NCI-H446 treated with DMSO at 0.1 percent for 48 hours (cell line): ENCODE measurements at regions not wholly inside any gene's neighbourhood (a gene's known extent, or its start where the extent isn't known, plus 50 kb on each side); places are given as distances from the start of the nearest gene placed in this dataset.

Experiments used
- DNase-seq: peaks from one replicate; lab custom pipeline; 2025; lab: John Stamatoyannopoulos, UW

DNA sequence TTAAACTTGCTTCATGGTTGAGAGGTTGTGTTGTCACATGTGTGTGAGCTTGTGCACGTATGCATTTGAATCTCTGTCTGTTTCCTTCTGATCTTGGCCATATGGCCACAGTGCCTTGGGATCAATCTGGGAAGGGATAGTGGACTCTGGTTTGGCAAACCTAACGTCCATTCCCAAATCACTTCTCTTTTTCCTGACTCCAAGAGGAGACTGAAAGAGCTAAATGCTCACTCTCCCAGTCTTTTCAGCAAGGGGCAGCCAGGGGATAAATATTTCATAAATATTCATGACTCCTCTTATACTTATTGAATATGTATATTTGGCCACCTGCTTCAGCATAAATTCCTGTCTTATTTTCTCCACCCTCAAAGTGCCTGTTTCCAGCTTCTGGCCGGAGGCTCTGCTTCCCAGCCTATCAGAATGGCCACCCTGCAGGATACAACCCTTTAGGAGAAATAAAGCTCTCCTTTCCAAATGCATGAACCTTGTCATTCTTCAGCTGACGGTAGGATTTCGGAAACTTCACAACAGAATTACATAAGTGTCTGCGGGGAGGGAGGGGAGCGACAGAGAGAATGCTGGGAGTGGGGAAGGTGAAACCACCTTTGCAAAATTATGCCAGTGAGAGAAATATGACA is 112.2 kb upstream of the COPS8 start:
- no peak for DNase-seq

DNA sequence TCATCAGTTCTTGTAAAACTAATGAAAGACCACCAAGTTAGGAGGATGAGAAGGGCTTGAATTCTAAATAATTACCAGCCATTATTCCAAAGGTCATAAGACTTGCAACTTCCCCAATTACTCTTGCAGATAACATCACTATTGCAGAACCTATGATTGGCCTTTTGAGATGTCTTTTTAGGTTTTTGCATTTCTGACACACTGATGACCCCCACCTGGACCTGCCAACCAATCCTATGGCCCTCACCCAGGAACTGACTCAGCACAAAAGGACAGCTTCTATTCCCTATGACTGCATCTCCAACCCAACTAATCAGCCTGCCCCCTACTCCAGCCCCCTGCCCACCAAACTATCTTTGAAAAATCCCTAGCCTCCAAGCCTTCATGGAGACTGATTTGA is 111.5 kb upstream of the COPS8 start:
- DNase-seq, result no peak

DNA sequence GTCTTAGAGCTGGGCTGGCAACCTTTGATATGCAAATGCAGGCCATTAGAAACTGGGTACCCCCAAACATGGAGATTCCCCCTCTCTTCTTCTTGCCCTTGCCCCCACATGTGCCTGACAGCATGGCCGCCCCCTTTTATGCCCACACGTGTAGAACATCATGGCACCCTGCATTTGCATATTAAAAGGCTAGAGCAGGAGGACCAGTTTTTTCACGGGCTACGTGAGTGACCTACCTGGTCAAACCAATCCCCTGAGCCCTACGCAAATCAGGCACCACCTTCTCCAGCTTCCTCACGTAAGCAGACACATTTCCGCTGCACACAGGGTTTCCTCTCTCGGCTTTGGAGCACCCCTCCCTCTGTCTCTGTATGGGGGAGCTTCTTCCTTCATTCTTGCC is 110.9 kb upstream of the COPS8 start:
- no peak for DNase-seq

DNA sequence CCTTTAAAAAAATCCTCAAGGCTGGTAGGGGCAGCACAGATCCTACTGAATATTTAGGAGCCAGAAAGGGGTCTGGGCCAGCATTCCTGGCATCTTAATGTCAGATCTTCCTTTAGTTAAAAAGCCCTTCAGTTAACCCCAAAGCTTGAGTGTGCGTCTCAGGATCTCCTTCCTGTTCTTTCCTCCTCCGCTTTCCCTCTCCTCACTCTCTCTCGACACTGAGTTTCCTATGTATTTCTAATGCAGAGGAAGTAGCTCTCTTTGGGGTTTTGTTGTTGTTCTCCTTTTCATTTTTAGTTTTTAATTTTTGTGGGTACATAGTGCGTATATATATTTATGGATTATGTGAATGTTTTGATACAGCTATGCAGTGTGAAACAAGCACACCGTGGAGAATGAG is 109.9 kb upstream of the COPS8 start:
- no peak for DNase-seq

DNA sequence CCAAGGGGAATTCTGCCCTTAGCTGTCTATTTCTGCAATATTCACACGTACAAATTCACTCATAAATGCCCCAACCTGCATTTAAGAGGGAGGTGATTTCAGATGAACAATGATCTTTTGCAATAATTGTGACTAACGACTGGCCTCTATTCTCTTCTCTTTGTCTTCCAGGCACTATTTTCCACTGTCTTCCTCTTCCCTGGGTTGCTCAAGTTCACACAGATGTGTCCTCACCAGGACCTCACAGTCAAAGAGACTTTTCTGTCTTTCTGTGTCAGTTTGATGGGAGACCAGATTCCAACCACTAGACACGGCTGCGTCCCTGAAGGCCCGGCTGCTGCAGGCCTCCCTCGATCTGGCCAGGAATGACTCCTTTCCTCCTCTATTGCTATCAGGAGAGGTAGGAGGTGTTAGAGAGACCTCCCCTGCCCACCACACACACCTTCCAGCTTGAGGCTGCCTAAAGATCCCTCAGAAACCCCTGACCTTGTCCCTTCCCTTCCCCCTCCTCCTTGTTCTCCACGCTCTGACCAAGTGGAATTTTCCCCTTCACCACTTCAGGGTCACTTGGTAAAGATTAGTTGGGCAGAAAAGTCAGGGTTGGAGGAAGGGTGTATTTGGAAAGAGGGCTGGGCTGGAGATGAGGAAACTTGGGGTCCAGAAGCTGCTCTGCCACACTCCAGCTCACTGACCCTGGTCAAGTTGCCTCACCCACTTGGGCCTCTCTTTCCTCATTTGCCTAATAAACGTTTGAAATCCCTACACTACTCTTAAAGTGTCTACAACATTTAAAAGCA is 109.2 kb upstream of the COPS8 start:
- no peak for DNase-seq

DNA sequence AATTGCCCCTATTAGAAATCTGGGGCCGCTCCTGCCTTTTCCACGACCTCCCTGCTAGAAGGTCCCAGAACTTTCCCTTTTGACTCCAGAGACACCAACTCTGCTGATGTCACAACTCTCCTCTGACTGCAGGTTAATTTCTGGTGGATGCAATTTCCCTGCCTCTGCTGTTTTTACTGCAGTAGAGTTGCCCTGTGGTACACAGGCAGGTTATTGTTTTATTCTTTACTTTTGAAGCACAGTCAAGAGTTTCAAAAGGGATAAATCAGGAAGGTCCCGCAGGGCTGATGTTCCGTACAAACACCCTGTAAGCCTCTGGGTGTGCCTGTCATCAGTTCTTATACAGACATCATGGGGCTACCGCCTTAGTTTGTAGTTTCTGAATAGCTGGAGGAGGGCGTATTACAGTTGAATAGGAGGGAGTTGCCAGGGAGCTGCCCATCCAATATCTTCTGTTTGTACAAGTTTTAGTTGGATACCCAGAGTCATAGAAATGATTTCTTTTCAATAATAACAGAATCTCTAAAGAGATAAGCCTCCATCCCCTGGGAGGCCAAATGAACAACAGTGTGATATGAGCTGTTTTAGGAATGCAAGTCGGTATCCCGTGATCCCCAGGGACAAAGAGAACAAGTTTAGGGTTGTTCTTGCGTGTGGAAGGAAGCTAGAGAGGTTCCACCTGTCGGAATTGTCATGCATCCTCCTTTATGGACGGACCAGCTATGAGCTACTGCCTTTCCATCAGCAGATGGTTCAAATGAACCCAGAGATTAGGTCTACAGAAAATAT is 108.4 kb upstream of the COPS8 start:
- DNase-seq, result no peak

DNA sequence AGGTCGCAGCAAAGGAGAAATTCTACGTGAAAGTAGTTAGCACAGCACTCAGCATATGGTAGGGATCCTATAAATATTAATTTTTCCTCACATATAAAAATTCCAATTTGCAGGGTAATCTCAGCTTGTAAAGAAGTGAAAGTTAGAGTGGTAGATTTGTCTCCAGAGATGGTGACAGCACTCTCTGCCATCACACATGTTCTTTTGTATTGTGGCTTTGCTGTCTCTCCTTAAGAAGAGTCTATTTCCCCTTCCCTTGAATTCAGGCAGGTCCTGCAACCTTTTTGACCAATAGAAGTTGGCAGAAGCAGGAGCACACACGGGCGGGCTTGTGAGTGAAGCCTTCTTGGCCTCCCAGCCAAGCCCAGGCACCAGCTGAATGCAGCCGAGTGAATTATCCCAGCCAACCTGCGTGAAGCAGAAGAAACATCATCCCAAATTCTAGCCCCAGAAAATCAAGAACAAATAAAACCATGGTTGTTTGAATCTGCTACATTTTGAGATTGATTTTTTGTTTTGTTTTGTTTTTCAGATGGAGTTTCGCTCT is 107.8 kb upstream of the COPS8 start:
- DNase-seq, result no peak

DNA sequence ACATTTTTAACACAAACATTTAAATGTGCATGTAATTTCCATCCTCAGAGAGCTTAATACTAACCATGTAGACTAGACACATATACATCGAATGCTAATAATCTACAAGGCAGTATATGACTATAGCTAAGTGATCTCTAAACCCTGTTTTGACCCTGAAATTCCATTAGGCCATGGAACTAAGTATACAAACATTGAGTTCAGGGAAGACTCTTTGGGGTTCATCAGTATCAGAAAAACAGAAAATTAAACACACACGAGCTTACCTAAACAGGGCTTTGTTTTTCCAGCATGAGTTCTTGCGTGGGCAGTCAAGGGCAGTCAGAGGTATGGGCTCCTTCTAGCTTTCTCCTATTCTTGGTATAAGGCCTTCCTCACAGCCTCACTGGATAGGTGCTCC is 106.0 kb upstream of the COPS8 start:
- no peak for DNase-seq

DNA sequence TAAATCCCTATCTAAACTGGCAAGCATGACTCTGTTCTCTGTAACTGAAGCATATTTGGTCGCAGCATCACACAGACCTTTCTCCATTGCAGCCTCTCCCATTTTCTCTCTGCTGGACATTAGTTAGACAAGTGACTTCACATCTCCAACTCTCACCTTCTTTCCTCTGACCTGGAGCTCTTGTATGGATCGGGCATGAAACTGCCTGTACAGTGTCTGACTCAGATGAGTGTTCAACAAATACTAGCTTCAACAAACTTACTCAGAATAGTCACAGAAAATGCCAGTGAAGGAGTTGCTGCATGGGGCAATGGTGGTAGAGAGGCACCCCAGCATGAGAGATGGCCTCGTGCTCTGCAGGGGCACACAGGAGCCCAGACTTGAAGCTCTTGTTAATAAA is 104.7 kb upstream of the COPS8 start:
- no peak for DNase-seq

DNA sequence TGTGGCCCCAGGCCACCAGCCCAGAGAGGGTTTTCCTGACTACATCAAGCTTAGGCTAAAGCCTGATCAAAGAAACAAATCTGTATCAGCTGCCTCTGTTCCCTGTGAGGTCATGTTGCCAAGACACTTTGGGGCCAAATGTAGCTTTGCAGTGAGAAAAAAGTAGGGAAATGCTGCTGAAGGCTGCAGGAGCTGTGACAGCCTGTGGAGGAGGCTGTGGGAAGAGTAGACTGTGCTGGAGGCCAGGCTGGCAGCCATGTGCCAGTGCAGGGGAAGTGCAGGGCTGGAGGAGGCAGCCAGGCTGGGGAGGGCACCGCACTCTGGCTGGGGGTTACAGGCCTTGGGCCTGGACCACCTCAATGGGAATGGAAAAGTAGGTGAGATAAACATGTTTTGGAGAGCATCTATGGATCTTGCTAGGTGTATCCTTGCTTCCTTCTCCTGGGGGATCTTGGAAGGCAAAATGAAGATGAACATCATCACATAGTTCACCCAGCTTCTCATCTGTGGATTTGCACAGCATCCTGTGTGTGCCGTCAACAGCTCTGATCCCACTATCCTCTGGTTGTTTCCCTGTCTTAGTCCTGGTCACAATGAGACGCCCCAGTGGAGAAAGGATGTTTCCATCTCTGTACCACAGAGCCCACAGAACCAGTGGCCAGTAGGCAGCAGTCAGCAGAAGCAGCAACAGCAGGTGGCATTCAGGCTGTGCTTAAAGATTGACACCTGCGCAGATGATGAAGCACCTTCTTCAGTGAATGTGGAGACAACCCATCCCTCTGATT is 103.8 kb upstream of the COPS8 start:
- no peak for DNase-seq

DNA sequence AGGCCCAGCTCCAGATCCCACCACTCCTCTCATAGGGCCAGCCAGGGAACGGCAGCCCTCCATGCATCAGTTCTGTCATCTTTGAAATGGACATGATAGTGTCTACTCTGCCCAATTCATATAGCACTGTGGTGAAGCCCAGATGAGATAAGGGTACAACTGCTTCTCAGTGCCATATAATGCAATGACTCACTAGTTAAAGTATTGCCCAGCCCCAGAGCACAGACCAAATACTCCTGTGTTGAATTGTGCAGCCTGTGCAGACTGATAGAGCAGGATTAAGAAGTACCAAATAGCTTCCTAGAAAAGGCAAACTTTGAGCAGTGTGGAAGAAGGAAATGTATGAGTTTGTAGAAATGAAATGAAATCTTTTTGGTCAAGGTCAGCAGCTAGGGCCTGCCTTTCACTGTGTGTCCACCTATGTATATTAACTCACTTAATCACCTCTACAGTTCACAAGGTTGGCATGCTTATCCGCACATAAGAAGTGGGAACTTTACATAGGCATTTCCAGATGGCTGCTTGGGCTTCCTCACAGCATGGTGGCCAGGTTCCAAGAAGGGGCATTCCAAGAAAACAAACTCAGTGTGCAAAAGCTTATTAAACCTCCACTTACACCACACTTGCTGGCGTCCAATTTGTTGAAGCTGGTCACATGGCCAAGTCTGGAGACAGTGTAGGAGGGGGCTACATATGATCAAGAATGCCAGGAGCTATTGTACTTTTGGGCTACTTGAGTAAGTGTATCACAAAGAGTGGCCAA is 102.8 kb upstream of the COPS8 start:
- no peak for DNase-seq

DNA sequence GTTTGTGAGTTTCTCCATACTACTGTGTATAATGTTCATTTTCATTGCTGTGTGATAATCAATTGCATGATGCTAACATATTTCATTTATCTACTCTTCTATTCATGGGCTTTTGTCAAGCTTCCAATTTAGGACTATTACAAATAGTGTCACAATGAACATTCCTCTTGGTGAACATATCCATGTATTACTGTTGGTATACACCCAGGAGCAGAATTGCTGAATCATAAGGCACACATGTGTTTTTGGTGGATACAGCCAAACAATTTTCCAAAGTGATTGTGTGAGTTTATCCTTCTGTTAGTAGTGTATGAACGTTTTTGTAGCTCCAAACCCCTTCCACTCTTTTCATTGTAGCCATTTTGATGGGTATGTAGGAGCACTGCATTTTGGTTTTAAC is 101.6 kb upstream of the COPS8 start:
- DNase-seq, result no peak

DNA sequence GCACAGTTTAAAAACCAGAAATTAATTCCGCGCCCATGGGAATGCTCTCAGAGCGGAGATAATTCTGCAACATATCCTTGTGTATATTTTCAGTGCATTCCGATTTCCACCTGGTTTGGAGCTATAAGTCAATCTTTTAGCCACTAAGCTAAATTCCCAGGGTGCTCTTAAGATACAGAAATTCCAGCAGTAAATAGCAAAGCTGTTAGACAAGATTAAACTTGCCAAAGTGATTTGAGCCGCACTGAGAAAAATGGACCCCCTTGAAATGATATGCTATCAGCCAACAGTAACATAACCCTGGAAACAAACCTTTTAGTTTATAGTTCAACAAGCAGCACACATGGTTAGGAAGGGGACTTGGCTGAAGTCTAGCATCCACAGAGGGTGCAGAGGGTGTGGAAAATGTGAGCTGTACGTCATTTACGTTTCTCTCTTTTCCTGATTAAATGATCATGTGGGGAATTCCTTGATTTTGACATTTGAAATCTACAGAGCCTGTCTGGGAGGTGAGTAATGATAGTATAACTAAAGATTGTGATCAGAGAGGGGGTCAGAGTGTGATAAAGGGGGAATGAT is 99.8 kb upstream of the COPS8 start:
- DNase-seq, result no peak

DNA sequence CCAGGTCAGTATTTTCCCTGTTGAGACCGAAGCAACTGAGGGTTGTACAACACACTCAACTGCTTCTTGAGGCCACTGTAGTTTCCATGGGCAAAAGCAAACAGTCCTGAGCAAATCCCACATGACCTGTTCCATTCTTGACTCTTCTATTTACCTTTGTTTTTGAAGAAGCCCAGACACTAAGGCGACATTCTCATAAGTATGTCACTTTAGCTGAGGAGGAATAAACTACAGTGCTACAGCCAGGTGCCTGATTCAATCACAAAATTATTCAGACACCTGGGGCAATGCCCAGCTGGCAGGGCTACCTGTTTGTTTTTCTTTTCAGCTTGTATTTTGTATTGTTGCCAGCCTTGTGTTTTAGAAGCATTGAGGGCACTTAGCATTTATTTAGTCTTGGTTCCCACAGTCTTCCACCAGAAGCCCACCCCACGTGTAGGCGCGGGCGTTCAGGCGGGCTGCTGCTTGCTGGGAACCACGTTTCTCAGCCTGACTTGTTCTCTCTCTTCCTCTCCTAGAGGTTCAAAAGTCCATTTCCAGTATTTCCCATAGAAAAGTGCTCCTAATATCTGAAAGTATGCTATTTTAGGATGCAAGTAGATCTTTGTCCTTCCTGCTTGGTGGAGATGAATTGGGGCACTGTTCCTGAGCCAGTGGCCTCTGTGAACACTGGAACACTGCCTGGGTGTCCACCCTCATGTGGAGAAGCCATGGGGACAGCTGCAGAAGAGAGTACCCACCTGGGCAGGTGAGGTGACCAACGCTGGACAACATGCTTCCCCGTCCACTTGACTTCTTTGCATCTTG is 99.0 kb upstream of the COPS8 start:
- DNase-seq, result no peak

DNA sequence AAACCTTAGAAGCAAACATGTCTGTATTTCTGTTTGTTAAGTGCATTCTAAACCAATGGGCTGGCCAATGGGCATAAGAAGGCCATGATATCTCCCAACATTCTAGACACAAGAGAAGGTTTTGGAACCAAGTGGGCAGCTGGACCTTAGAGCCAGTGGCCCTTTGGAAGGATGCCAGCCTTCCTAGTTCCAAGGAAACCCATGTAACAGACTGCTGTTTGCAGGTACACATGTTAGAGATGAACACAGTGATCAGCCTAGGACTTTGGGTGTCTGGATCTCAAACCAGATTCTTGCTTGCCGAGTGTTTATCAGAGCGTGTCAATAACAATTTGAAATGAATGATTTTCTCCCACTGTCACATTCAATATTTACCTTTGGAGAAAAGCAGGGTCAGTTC is 97.5 kb upstream of the COPS8 start:
- no peak for DNase-seq

DNA sequence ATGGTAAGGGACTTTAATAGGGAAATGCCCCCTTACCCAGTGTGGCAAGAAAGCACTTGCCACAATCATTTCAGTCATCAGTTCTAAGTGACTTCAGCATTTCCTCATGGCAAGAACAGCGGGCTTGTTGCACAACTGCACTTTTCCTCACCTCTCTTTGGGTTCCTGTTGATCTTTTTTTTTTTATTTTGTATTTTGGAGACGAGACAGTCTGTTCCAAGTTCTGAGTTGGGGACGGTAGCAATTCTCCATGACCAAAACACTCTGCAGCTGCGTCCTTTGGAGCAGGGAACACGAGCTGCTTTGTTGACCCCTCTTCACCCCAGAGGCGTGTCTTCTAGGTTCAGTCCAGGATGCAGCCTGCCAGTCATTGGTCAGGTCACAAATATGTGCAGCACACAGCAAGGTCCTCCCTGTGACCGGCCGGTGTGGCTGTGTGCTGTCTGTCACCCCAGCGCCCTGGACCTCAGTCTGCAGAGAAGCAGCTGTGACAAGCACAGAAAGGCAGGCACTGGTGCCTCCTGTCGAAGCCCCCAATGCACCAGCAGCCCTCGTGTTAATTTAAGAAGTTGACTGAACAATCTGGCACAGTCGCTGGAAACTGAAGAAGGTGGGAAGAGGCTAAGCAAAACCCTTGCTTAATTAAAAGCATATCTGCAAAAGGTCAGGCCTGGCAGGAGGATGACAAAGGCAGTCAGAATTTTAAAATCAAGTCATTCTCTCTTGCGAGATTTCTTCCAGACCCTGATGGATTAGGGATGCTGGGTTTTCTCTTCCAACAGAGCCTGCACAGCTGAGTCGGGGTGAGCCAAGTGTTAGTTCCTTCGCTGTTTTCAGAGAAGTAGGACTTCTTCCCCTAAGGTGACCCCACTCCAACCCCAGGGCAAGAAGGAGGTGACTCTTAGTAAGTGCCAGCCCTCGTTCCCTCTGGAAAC is 96.7 kb upstream of the COPS8 start:
- DNase-seq, result no peak

DNA sequence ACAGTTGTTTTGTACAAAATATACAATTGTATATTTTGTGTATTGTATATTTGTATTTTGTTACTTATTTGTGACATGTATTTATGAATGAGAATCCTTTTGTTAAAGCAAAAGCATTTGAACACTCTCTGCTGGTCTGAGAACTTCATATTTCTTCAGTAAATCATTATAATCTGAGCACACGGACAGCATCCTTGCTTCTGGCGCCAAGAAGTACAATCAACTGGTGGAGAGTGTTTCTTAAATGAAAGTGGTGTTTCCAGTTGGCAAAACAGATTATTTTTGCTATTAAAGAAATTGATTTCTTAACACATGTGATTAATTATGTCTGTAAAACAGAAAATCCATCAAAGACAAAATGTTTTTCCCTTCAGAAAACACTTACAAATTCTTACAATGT is 95.1 kb upstream of the COPS8 start:
- DNase-seq, result no peak

DNA sequence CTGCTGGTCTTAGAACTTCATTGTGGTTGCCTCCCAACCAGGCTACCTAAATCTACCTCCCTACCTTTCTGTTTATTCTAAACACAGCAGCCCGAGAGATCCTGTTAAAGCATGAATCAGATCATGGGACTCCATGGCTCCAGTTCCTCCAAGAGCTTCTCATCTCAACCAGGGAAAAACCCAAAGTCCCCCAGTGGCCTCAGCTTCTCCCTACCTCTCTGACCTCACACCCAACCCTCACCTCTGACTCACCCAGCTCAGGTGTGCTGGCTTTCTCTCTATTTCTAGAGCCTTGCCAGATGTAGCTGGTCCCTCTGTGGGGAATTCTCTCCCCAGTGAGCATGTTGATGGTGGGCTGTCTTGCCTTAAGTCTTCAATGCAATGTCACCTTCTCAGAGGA is 93.8 kb upstream of the COPS8 start:
- no peak for DNase-seq

DNA sequence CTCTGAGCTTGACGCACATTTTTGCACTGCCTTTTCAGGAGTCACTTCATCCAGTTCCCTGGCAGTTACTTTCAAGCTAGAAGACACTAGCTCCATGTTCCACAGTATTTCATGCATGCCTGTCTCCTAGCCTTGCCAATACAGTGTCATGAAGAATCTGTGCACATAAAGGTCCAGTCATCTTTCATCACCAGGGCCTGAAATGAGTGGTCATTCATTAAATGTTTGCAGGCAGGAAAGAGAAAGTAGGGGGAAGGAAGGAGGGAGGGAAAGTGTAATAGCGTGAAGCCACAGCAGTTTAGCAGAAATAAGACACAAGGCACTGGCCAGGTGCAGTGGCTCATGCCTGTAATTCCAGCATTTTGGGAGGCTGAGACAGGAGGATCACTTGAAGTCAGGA is 92.4 kb upstream of the COPS8 start:
- DNase-seq, result no peak
